Neuron (in vitro differentiated cells): ENCODE measurements at regions not wholly inside any gene's neighbourhood (a gene's known extent, or its start where the extent isn't known, plus 50 kb on each side); places are given as distances from the start of the nearest gene placed in this dataset.

ENCODE experiments used
- H2AFZ ChIP-seq: one replicate; pipeline ENCODE4 v1.6.1; 2013; ENCODE audit warnings: low read depth, mild to moderate bottlenecking, inconsistent platforms, low read length, moderate library complexity
- H3K27me3 ChIP-seq: one replicate; pipeline ENCODE4 v1.6.1; 2013; ENCODE audit warnings: low read length; ENCODE audit not compliant: insufficient read depth
- H3K36me3 ChIP-seq: one replicate; pipeline ENCODE4 v1.6.1; 2013; ENCODE audit warnings: low read length; ENCODE audit not compliant: insufficient read depth
- H3K4me1 ChIP-seq: one replicate; pipeline ENCODE4 v1.6.1; 2013; ENCODE audit warnings: low read length; ENCODE audit not compliant: insufficient read depth
- H3K4me3 ChIP-seq: 2 replicates; pipeline ENCODE4 v1.5.1; 2013; ENCODE audit warnings: mild to moderate bottlenecking, low read length, moderate library complexity
- H3K9me3 ChIP-seq: one replicate; pipeline ENCODE4 v1.6.1; 2013; ENCODE audit warnings: low read length

DNA sequence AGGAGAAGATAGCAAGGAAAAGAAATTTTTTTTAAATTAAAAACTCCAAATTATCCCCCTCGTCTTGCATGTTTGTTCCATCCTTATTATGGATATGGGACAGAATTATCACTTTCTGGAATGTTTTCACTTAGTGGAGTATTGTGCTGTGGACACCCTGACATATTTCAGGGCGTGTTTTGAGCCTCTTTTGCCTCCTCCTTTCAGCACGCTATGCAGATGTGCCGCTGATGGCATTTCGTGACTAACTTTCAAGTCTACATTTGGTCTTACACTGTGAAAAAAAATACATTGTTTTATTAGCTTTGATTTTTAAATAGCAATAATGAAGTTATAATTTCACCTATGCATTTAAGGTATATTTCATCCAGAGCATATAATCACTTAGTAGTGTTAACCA, 738.7 kb downstream of the LTN1 start:
- Histone ChIP-seq H3K36me3 (no peaks in the 10 kb centered on the region), H3K27me3 (no peaks in the 10 kb centered on the region), H3K4me1 (no peaks in the 10 kb centered on the region), H3K4me3 (no peak overlapping the region), H3K9me3 (no peaks in the 10 kb centered on the region), H2AFZ (no peak overlapping the region)

DNA sequence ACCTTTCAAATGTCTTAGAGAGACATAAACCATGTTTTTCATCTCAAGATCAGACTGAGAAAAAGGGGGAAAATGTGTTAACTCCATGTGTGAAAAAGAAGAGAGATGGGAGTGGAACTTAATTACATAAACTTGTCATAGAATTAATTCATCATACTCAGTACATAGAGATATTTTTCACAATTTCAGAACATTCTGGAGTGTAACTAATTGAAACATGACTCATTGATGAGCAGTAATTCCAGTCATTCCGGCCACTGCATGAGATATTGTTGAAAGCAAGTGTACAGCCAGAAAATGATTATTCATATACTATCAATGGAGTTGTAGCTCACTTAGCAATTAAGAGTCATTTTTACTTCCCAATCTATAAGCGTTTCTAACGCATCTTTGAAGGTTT, 739.3 kb downstream of the LTN1 start:
- Histone ChIP-seq H3K9me3 (no peaks in the 10 kb centered on the region), H3K4me1 (no peaks in the 10 kb centered on the region), H3K4me3 (no peak overlapping the region), H3K36me3 (no peaks in the 10 kb centered on the region), H2AFZ (no peak overlapping the region), H3K27me3 (no peaks in the 10 kb centered on the region)

DNA sequence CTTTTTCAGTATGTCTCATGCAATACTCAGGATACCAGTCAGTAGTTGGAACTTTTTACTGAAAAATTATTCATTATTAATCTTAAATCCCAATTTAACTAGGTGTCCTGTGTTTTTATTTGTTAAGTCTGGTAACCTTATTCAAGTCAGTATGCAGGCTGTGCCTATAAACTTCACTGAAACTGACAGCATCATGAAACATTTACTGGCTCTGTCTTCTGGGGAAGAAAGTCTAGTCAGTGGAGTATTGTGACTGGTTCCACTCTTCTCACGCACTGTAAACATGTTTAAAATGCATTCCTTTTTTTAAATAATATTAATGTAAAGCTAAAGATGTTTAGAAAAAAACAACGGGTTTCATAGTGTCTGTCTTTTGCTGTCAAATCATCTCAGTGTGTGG, 739.7 kb downstream of the LTN1 start:
- H3K36me3 ChIP-seq, result no peaks in the 10 kb centered on the region

DNA sequence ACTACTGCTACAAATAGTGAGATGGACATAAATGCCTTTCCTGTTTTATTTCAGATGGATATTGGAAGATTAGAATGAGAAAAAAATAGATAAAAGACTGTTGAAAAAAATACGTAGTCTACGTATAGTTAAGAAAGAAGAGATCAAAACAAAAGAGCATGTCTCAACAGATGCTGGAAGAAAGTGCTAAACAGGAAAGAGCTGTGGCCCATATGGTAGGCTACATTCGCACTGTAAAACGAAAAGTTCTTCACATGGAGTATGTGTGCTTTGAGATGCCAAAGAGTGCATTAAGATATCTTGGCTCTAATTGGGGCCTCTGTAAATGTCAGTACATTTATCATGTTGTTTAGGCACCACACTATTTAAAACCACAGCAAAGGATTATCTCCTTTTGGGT, 741.7 kb downstream of the LTN1 start:
- no peaks in the 10 kb centered on the region for H3K27me3 ChIP-seq
- H3K4me3 ChIP-seq, result no peak overlapping the region
- no peaks in the 10 kb centered on the region for H3K9me3 ChIP-seq
- no peaks in the 10 kb centered on the region for H3K36me3 ChIP-seq
- H3K4me1 ChIP-seq, result no peaks in the 10 kb centered on the region
- H2AFZ ChIP-seq, result no peak overlapping the region

More for the DNA sequence above, 739.7 kb downstream of the LTN1 start:
- Histone ChIP-seq H3K9me3 (no peaks in the 10 kb centered on the region), H3K27me3 (no peaks in the 10 kb centered on the region), H3K4me3 (no peak overlapping the region), H2AFZ (no peak overlapping the region), H3K4me1 (no peaks in the 10 kb centered on the region)

DNA sequence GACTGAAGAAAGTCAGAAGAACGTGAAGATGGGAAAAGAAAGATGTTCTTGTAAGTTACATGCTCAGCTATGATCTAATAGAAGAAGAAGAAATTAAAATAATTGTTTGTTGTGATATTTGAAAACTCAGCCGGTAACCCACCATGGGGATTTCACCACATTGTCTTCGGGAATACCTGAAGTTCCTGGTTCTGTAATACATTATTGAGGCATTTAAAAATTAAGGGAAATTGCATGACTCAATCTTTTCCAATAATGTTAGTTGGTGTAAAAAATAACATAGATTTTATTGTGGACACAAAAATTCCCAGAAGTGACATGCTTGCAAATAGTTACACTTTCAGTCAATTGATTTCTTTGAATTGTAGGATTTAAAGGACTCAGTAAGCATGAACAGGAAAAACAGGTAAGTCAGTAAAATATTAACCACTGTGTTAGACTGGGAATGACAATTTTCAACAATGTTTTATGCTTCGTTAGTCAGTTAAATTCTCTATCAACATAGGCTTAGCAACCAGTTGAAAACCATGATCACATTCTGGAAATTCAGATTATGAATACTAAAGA, 745.1 kb downstream of the LTN1 start:
- H2AFZ ChIP-seq, result no peak overlapping the region
- H3K4me3 ChIP-seq, result no peak overlapping the region
- no peaks in the 10 kb centered on the region for H3K4me1 ChIP-seq
- no peaks in the 10 kb centered on the region for H3K9me3 ChIP-seq
- H3K36me3 ChIP-seq, result no peaks in the 10 kb centered on the region
- H3K27me3 ChIP-seq, result no peaks in the 10 kb centered on the region

DNA sequence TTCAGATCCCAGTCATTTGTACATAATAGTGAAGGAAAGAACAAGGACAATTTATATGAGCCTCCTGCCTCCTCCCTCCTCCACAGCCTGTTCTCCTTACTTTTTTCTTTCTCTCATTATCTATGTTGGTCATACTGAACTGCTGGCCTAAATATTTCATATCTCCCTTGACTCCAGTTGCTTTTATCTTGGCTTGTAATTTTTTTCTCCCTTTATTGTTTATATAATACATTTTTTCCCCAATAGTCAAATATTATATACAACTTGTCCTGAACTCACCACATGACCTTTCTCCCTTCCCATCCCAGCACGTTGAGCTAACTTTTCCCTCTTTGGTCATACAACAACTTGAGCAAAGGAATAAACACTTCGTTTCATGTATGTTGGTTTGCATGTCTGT, 752.1 kb downstream of the LTN1 start:
- Histone ChIP-seq H3K27me3 (no peaks in the 10 kb centered on the region), H3K36me3 (no peaks in the 10 kb centered on the region), H3K4me1 (no peaks in the 10 kb centered on the region), H2AFZ (no peak overlapping the region), H3K9me3 (no peaks in the 10 kb centered on the region), H3K4me3 (no peak overlapping the region)

DNA sequence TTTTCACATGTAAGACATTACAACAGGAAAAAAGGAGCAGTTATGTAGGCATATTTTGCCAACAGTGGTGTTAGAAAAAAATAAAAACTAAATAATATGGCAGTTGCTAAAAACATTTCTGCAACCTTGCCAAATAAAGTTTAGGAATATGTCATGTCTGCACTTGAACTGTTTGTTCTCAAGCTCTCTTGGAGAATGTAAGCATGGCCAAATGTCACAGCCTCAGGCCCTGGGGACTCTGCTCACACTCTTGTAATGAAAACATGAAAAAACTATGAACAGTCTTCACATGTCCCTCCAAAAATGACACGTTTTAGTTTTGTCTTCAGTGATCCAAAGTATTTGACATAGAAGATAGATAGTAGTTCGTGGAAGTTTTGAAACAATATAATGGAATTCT, 753.3 kb downstream of the LTN1 start:
- Histone ChIP-seq H2AFZ (no peak overlapping the region), H3K4me1 (no peaks in the 10 kb centered on the region), H3K27me3 (no peaks in the 10 kb centered on the region), H3K36me3 (no peaks in the 10 kb centered on the region), H3K4me3 (no peak overlapping the region), H3K9me3 (no peaks in the 10 kb centered on the region)

DNA sequence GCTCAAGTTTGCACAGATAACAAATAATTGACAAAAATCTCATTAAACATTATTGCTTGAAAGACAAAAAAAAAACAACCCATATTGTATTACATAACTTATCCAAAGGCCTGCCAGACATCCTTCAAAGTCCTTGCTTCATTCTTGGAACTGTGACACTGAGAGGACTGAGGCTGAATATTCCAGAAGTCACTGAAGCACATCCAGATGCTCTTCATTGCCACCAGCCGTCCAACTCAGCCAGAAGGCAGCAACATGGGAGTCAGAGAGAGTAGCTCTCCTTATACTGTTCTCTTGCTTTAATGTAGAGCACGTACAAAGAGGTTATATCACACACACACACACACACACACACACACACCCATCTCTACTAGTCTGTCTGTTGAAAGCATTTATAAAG, 755.0 kb downstream of the LTN1 start:
- Histone ChIP-seq H2AFZ (no peak overlapping the region), H3K9me3 (no peaks in the 10 kb centered on the region), H3K27me3 (no peaks in the 10 kb centered on the region), H3K36me3 (no peaks in the 10 kb centered on the region), H3K4me3 (no peak overlapping the region), H3K4me1 (no peaks in the 10 kb centered on the region)

DNA sequence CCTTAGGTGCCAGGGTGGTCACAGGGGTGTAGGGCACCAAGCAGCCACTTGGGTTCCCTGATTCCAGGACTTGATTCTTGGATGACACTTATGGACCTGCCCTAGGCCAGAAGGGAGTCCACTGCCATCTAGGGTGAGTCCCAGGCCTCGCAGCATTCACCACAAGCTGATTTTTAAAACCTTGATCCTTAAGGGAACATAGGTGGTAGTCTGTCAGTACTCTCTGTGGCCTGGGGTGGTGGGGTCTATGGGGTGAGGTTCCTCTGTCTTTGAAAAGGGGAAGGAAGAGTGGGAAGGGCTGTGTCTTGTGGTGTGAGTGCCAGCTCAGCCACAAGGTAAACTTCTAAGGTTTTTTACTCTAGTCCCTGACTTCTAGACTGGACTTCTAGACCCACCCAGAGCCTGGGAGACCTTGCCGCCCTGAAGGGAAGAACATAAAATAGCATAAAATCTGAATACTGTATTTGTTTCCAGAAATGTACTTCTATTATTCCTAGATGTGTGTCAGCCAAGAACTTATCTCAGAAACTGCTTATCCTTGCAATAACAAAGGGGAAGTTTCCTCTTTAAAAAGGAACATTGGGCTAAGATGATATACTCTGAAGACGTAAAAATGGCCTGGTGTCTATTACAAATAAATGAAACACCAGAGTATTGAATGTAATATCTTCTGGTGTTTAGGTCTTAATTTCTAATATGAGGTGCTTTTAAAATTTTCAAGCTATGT, 757.3 kb downstream of the LTN1 start:
- Histone ChIP-seq H3K4me3 (no peak overlapping the region), H3K4me1 (no peaks in the 10 kb centered on the region), H2AFZ (no peak overlapping the region), H3K27me3 (no peaks in the 10 kb centered on the region), H3K36me3 (no peaks in the 10 kb centered on the region), H3K9me3 (no peaks in the 10 kb centered on the region)

DNA sequence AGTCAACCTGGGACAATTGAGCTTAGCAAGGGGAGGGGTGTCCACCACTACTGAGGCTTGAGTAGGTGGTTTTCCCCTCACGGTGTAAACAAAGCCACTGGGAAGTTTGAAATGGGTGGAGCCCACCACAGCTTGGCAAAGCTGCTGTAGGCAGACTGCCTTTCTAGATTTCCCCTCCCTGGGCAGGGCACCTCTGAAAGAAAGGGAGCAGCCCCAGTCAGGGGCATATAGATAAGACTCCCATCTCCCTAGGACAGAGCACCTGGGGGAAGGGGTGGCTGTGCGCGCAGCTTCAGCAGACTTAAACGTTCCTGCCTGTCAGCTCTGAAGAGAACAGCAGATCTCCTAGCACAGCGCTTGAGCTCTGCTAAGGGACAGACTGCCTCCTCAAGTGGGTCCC, 758.4 kb downstream of the LTN1 start:
- Histone ChIP-seq H2AFZ (no peak overlapping the region), H3K4me3 (no peak overlapping the region), H3K4me1 (no peaks in the 10 kb centered on the region), H3K9me3 (no peaks in the 10 kb centered on the region), H3K36me3 (no peaks in the 10 kb centered on the region), H3K27me3 (no peaks in the 10 kb centered on the region)

DNA sequence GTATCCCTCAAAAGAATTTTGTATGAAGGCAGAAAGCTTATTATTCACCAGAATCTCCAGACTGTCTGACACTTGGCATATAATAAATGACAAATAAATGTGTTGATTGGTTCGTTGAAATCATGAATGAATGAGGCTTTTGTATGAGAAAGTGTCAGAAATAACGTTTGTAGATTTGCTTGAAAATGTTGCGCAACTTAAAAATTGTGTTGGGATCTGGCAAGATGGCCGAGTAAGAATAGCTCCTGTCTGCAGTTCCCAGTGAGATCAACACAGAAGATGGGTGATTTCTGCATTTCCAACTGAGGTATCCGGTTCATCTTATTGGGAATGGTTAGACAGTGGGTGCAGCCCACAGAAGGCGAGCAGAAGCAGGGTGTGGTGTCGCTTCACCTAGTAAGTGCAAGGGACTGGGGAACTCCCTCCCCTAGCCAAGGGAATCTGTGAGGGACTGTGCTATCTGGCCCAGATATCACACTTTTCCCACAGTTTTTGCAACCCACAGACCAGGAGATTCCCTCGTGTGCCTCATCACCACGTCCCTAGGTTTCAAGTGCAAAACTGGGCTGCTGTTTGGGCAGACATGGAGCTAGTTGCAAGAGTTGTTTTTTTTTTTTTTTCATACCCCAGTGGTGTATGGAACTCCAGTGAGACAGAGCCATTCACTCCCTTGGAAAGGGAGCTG, 759.0 kb downstream of the LTN1 start:
- no peak overlapping the region for H2AFZ ChIP-seq
- H3K36me3 ChIP-seq, result no peaks in the 10 kb centered on the region
- no peaks in the 10 kb centered on the region for H3K9me3 ChIP-seq
- H3K4me1 ChIP-seq, result no peaks in the 10 kb centered on the region
- H3K27me3 ChIP-seq, result no peaks in the 10 kb centered on the region
- no peak overlapping the region for H3K4me3 ChIP-seq

DNA sequence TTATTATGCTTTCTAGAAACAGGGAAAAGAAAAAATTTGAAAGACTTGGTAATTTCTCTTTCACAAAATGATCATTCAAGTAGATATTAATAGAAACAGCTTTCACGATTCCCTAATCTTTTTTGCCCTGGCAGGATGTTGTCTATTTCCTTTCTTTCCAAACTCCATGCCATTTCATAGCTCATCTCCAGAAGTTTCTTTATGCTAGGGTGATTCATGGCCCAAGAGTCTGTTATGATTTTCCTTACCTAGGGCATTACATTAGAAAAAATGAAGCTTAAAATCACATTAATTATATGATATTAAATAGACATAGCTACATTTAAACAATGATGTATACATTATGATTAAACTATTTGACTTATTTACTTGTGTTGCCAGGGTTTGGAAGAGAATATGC, 762.1 kb downstream of the LTN1 start:
- Histone ChIP-seq H3K27me3 (no peaks in the 10 kb centered on the region), H3K36me3 (no peaks in the 10 kb centered on the region), H3K4me3 (no peak overlapping the region), H2AFZ (no peak overlapping the region), H3K9me3 (no peaks in the 10 kb centered on the region), H3K4me1 (no peaks in the 10 kb centered on the region)

DNA sequence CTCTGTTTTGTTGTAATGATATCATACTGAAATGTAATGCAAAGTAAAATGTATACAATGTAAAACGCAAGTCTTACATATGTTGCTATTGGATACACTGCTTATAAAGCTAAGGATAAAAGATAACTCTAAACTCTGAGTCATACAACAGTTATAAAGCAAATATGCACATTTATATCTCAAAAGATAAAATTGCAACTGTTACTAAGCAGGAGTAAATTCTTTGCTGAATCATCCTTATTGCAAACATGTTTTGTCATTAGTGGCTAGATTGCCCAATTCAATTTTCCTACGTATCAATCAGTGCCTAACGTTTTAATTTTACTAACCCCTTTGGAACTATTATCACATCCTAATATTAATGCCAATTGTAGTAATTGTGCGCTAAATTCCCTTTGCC, 762.9 kb downstream of the LTN1 start:
- no peak overlapping the region for H3K4me3 ChIP-seq
- H3K27me3 ChIP-seq, result no peaks in the 10 kb centered on the region
- no peaks in the 10 kb centered on the region for H3K4me1 ChIP-seq
- H3K9me3 ChIP-seq, result no peaks in the 10 kb centered on the region
- no peaks in the 10 kb centered on the region for H3K36me3 ChIP-seq
- H2AFZ ChIP-seq, result no peak overlapping the region
